RWPE1 (cell line): ENCODE measurements at regions not wholly inside any gene's neighbourhood (a gene's known extent, or its start where the extent isn't known, plus 50 kb on each side); places are given as distances from the start of the nearest gene placed in this dataset.

ENCODE experiments used
- CTCF ChIA-PET: fragments of 350-600 bp; sonication (Branson Sonifier 250); formaldehyde crosslinking; extraction: SDS; loops from one replicate; lab custom pipeline; 2021; lab: Yijun Ruan, JAX
- POLR2A ChIA-PET: fragments of 400-600 bp; formaldehyde crosslinking; extraction: SDS; loops from one replicate; lab custom pipeline; 2020; ENCODE audit warnings: antibody characterized with exemption; ENCODE audit not compliant: low non-redundant PET; lab: Yijun Ruan, JAX
- DNase-seq: peaks from one replicate; pipeline ENCODE4 v3.0.0; 2012; ENCODE audit warnings: low spot score
- H3K27ac ChIP-seq: fragments of 450-650 bp; 2 replicates; pipeline ENCODE4 v1.5.1; 2017
- CTCF ChIP-seq: fragments of 450-650 bp; conservative IDR thresholded peaks from 2 replicates; pipeline ENCODE4 v1.5.1; 2017; ENCODE audit warnings: low read depth, mild to moderate bottlenecking

- no peak for DNase-seq
- no peak for TF ChIP-seq CTCF
Observed at GRCh38 chr3:59161048-59161447, 111.2 kb upstream of the CFAP20DC start.

GRCh38 chr3:59160133-59160746 is 110.4 kb upstream of the CFAP20DC start:
- DNase-seq = no peak
- TF ChIP-seq CTCF = no peak
- ChIA-PET POLR2A (no interaction called here), CTCF (no interaction called here)
- no peak overlapping the region for H3K27ac ChIP-seq

More at GRCh38 chr3:59161048-59161447, 111.2 kb upstream of the CFAP20DC start:
- H3K27ac ChIP-seq = no peak overlapping the region
- ChIA-PET CTCF (no interaction called here), POLR2A (no interaction called here)

GRCh38 chr3:59153648-59154047 is 103.8 kb upstream of the CFAP20DC start:
- ChIA-PET POLR2A (no interaction called here), CTCF (no interaction called here)
- no peak for TF ChIP-seq CTCF

GRCh38 chr3:59152943-59153342 is 103.1 kb upstream of the CFAP20DC start:
- H3K27ac ChIP-seq = no peak overlapping the region
- no peak for TF ChIP-seq CTCF
- POLR2A ChIA-PET = no interaction called here
- DNase-seq = no peak
- CTCF ChIA-PET = no interaction called here

More at GRCh38 chr3:59153648-59154047, 103.8 kb upstream of the CFAP20DC start:
- no peak for DNase-seq
- no peak overlapping the region for H3K27ac ChIP-seq

GRCh38 chr3:59150039-59150438 is 100.2 kb upstream of the CFAP20DC start:
- H3K27ac ChIP-seq = no peak overlapping the region
- POLR2A ChIA-PET = no interaction called here
- no peak for TF ChIP-seq CTCF
- CTCF ChIA-PET = no interaction called here
- no peak for DNase-seq

GRCh38 chr3:59149166-59149565 is 99.3 kb upstream of the CFAP20DC start:
- DNase-seq = no peak
- POLR2A ChIA-PET = no interaction called here
- no peak for TF ChIP-seq CTCF
- CTCF ChIA-PET = no interaction called here
- H3K27ac ChIP-seq = no peak overlapping the region
